ENCODE measurements at regions not wholly inside any gene's neighbourhood (a gene's known extent, or its start where the extent isn't known, plus 50 kb on each side); places are given as distances from the start of the nearest gene placed in this dataset.

DNA sequence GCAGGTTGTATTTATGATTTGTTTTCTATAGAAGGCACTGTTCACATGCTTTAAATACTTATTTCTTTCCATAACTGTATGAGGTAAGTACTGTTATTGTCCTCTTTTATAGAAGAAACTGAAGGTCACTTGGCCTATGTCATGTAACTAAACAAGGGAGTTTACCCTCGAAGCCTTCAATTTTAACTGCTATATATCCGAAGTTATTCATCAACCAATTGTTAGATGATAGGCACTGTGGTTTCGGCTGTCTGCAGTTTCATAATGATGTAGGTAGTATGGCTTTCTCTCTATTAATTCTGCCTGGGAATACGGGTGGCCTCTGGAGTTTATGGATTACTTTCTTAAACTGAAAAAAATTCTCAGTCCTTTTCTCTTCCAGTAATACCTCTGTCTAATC, 413.3 kb upstream of the ADGRL2 start:
- TF ChIP-seq, protein P1, sequence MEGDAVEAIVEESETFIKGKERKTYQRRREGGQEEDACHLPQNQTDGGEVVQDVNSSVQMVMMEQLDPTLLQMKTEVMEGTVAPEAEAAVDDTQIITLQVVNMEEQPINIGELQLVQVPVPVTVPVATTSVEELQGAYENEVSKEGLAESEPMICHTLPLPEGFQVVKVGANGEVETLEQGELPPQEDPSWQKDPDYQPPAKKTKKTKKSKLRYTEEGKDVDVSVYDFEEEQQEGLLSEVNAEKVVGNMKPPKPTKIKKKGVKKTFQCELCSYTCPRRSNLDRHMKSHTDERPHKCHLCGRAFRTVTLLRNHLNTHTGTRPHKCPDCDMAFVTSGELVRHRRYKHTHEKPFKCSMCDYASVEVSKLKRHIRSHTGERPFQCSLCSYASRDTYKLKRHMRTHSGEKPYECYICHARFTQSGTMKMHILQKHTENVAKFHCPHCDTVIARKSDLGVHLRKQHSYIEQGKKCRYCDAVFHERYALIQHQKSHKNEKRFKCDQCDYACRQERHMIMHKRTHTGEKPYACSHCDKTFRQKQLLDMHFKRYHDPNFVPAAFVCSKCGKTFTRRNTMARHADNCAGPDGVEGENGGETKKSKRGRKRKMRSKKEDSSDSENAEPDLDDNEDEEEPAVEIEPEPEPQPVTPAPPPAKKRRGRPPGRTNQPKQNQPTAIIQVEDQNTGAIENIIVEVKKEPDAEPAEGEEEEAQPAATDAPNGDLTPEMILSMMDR (IDR thresholded peaks at IDR 0.05; ENCODE audit: extremely low read depth, missing control alignments) = no peak
- DNase-seq (ENCODE audit: low spot score) = no peak

DNA sequence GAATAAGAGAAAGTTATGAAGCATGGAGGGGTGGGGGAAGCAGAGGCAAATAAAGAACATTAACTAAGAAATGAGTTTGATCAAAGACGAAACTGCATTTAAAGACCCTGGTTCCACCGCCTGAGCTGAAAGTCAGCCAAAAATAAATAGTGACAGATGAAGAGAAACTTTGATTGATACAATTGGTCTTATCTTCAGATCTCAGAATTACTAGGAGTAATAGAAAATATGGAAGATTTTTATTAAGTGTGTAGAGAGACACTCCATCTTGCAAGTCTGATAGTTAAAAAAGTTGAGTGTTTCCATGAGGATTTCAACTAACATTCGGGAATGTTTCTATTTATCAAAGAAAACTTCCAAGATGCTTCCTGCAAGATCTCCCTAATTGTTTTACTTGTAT, 418.2 kb upstream of the ADGRL2 start:
- DNase-seq (ENCODE audit: low spot score) = no peak

DNA sequence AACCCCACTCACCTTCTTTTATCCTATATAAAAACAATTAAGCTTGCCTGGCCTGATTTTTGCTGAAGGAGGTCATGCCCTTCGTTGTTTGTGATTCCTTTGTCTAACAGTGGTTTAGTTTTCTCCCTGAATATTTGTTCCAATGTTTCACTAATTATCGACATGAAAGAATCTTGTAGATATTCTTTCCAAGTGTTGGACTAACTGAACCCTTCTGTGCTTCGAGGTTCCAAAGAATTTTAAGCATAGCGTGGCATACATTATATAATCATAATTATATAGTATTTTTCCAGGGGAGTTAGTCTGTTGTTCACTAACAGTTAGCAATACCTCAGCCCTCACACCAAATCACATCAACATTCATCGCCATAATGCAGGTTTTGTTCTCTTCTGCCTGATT, 418.9 kb upstream of the ADGRL2 start:
- TF ChIP-seq, protein P1 (IDR thresholded peaks at IDR 0.05; ENCODE audit: extremely low read depth, missing control alignments) = no peak
- no peak for DNase-seq (ENCODE audit: low spot score)

More for the DNA sequence above, 418.2 kb upstream of the ADGRL2 start:
- TF ChIP-seq, protein P1 (IDR thresholded peaks at IDR 0.05; ENCODE audit: extremely low read depth, missing control alignments) = no peak

DNA sequence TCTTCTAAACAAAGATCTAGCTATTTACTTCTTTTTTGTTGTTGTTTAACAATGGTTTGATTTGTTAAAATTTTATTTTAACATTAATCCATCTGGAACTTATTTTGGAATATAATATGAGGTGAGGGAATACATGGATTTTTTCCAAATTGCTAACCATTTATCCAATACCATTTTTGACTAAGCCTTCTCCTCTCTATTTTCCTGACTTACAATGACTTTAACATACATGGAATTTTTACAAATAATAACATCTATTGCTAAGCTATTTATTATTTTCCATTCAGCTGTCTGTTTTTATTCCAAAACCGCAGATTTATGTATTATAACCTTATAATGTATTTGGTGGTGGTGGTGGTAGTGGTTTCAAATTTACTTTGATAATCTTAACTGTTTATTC, 420.3 kb upstream of the ADGRL2 start:
- TF ChIP-seq, protein P1 (IDR thresholded peaks at IDR 0.05; ENCODE audit: extremely low read depth, missing control alignments) = no peak
- no peak for DNase-seq (ENCODE audit: low spot score)

DNA sequence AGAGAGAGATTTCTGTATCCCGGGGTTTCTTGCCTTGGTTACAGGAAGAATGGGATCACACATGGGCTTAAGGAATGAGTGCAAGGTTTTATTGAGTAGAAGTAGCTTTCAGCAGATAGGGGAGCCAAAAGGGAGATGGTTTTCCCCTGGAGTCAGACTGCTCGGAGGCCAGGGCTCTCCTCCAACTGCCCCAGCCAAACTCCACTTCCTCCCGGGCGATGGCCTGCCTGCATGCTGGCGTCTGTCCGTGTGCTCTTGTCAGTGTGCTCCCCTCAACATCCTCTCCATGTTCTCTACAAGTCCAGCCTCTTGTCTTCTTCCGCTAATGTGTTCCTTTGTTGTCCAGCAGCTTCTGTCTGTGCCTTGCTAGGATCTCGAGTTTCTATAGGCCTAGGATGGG, 421.3 kb upstream of the ADGRL2 start:
- no peak for DNase-seq (ENCODE audit: low spot score)
- TF ChIP-seq, protein P1 (IDR thresholded peaks at IDR 0.05; ENCODE audit: extremely low read depth, missing control alignments) = no peak

DNA sequence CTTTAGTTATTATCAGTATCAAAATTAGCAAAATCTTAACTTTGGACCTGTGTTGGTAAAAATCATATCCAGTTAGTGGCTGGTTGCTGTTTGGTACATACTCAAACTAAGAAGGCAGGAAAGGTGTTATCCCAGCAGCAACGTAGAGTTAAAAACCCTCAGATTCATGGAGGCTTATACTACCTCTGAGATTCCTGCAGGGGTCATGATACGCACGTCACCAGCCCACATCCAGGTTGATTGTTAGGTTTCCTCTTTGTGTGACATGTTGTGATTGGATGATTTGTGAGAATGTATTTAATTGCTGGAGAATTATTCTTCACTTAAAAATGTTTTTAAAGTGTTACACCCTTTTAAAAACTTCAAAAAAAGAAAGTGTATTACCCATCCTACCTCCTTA, 423.3 kb upstream of the ADGRL2 start:
- no peak for DNase-seq (ENCODE audit: low spot score)
- TF ChIP-seq, protein P1 (IDR thresholded peaks at IDR 0.05; ENCODE audit: extremely low read depth, missing control alignments) = no peak

DNA sequence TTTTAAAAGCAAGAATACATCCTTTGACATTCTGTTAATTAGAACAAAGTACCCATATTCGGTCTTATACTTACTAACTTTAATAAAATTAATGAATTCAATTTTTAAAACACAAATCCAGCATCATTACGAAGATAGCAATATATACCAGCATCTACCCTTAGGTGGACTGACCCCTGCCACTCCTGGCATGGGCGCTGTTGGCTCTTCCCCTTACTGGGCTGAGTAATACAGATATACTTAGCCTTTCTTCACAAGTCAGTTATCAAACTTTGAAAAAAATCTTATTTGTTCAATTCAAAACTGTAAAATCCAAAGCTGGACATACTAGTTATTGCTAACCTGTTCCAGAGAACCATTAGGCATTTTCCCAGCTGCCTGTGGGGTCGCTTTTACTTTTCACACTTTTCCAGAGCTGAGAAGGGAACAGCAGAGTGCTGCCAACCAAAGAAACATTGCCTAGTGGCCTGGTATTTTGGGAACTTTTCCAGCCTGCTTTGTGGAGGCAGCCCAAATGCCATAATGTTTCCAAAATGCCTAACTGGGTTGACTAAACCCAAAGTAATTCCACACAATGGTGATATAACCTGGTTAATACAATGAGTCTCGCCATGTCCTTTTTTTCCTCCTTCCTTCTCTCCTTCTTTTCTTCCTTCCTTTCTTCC, 424.7 kb upstream of the ADGRL2 start:
- DNase-seq (ENCODE audit: low spot score) = no peak
- TF ChIP-seq, protein P1 (IDR thresholded peaks at IDR 0.05; ENCODE audit: extremely low read depth, missing control alignments) = no peak
